ENCODE measurements at regions not wholly inside any gene's neighbourhood (a gene's known extent, or its start where the extent isn't known, plus 50 kb on each side); places are given as distances from the start of the nearest gene placed in this dataset.

DNA sequence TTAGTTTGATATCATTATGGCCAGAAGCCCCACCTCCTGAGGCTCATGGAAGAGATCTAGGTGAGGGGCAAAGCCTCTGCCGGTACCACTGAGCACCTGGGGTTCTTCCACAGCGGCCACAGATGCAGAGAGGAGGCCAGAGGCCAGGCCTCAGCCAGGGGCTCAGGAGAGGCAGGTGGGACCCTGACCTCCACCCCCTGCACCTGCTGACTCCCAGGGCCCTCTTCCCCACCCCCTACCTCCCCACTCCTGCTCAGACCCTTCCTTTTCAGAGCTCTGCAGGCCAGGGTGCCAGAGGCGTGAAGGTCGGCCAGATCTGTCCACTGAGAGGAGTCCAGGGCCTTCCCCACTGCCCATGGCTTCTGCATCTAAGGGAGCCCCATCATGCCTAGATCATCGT, 178.7 kb upstream of the PPP2R2D start:
- TF ChIP-seq, protein P1, sequence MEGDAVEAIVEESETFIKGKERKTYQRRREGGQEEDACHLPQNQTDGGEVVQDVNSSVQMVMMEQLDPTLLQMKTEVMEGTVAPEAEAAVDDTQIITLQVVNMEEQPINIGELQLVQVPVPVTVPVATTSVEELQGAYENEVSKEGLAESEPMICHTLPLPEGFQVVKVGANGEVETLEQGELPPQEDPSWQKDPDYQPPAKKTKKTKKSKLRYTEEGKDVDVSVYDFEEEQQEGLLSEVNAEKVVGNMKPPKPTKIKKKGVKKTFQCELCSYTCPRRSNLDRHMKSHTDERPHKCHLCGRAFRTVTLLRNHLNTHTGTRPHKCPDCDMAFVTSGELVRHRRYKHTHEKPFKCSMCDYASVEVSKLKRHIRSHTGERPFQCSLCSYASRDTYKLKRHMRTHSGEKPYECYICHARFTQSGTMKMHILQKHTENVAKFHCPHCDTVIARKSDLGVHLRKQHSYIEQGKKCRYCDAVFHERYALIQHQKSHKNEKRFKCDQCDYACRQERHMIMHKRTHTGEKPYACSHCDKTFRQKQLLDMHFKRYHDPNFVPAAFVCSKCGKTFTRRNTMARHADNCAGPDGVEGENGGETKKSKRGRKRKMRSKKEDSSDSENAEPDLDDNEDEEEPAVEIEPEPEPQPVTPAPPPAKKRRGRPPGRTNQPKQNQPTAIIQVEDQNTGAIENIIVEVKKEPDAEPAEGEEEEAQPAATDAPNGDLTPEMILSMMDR (IDR thresholded peaks at IDR 0.05) = no peak
- TF ChIP-seq POLR2A (IDR thresholded peaks at IDR 0.05) = no peak

Measured in thyroid gland (tissue), 4 donors.